Trophoblast cell (in vitro differentiated cells and primary cell): ENCODE measurements at regions not wholly inside any gene's neighbourhood (a gene's known extent, or its start where the extent isn't known, plus 50 kb on each side); places are given as distances from the start of the nearest gene placed in this dataset.
"Not testable (repeated sequence)": the region's sequence is repeated elsewhere in the genome, so short reads cannot be mapped to it uniquely, and the experiment has no call there.

ENCODE experiments used
- DNase-seq, 2 donors: peaks; one replicate each; pipeline ENCODE4 v3.0.0-alpha.2; 2016
- H2AFZ ChIP-seq: 2 replicates; pipeline ENCODE4 v1.6.1; 2013; ENCODE audit warnings: low read length, moderate library complexity, mild to moderate bottlenecking; ENCODE audit not compliant: insufficient read depth, poor library complexity
- H2AK5ac ChIP-seq: 2 replicates; pipeline ENCODE4 v1.6.1; 2013; ENCODE audit warnings: mild to moderate bottlenecking, low read length
- H2BK120ac ChIP-seq: 2 replicates; pipeline ENCODE4 v1.6.1; 2013; ENCODE audit warnings: low read length, mild to moderate bottlenecking, moderate library complexity; ENCODE audit not compliant: insufficient read depth, poor library complexity
- H2BK12ac ChIP-seq: 2 replicates; pipeline ENCODE4 v1.6.1; 2013; ENCODE audit warnings: mild to moderate bottlenecking, low read length, moderate library complexity
- H2BK5ac ChIP-seq: 2 replicates; pipeline ENCODE4 v1.6.1; 2013; ENCODE audit warnings: low read length, low read depth, moderate library complexity, mild to moderate bottlenecking; ENCODE audit not compliant: poor library complexity
- H3K14ac ChIP-seq: 2 replicates; pipeline ENCODE4 v1.6.1; 2013; ENCODE audit warnings: mild to moderate bottlenecking, low read length
- H3K18ac ChIP-seq: 2 replicates; pipeline ENCODE4 v1.6.1; 2013; ENCODE audit warnings: mild to moderate bottlenecking, low read length
- H3K23ac ChIP-seq: 2 replicates; pipeline ENCODE4 v1.6.1; 2013; ENCODE audit warnings: low read length
- H3K27ac ChIP-seq: 2 replicates; pipeline ENCODE4 v1.5.1; 2013; ENCODE audit warnings: low read depth, mild to moderate bottlenecking, inconsistent platforms, low read length, moderate library complexity
- H3K27me3 ChIP-seq: 2 replicates; pipeline ENCODE4 v1.6.1; 2013; ENCODE audit warnings: inconsistent platforms, mild to moderate bottlenecking, low read length, moderate library complexity; ENCODE audit not compliant: insufficient read depth
- H3K36me3 ChIP-seq, 2 experiments: 1 replicate in 1 of 2; 2 replicates in 1 of 2; pipeline ENCODE4 v1.6.1; 2013; ENCODE audit warnings: low read length in 2 of 2, mild to moderate bottlenecking in 2 of 2, moderate library complexity in 1 of 2; ENCODE audit not compliant: insufficient read depth in 2 of 2, control insufficient read depth in 1 of 2
- H3K4ac ChIP-seq: 2 replicates; pipeline ENCODE4 v1.6.1; 2013; ENCODE audit warnings: low read depth, mild to moderate bottlenecking, low read length, moderate library complexity
- H3K4me1 ChIP-seq, 2 experiments: 1 replicate in 1 of 2; 2 replicates in 1 of 2; pipeline ENCODE4 v1.6.1; 2013; ENCODE audit warnings: low read length in 2 of 2, mild to moderate bottlenecking in 2 of 2, moderate library complexity in 1 of 2; ENCODE audit not compliant: insufficient read depth in 2 of 2, control insufficient read depth in 1 of 2
- H3K4me2 ChIP-seq: 2 replicates; pipeline ENCODE4 v1.6.1; 2013; ENCODE audit warnings: inconsistent platforms, mild to moderate bottlenecking, low read length, moderate library complexity
- H3K4me3 ChIP-seq: 2 replicates; pipeline ENCODE4 v1.5.1; 2013; ENCODE audit warnings: mild to moderate bottlenecking, low read depth, low read length, inconsistent platforms
- H3K79me1 ChIP-seq: one replicate; pipeline ENCODE4 v1.6.1; 2013; ENCODE audit warnings: low read length
- H3K79me2 ChIP-seq: 2 replicates; pipeline ENCODE4 v1.6.1; 2013; ENCODE audit warnings: low read length, mild to moderate bottlenecking; ENCODE audit not compliant: control insufficient read depth, insufficient read depth, poor library complexity
- H3K9ac ChIP-seq: 2 replicates; pipeline ENCODE4 v1.6.1; 2013; ENCODE audit warnings: mild to moderate bottlenecking, low read length
- H3K9me3 ChIP-seq: 2 replicates; pipeline ENCODE4 v1.6.1; 2013; ENCODE audit warnings: low read depth, mild to moderate bottlenecking, control low read depth, inconsistent platforms, low read length; ENCODE audit not compliant: insufficient read depth
- H4K12ac ChIP-seq: 2 replicates; pipeline ENCODE4 v1.6.1; 2013; ENCODE audit warnings: low read depth, mild to moderate bottlenecking, low read length, moderate library complexity
- H4K8ac ChIP-seq: 2 replicates; pipeline ENCODE4 v1.6.1; 2013; ENCODE audit warnings: low read depth, mild to moderate bottlenecking, low read length, moderate library complexity
- H4K91ac ChIP-seq: one replicate; pipeline ENCODE4 v1.6.1; 2013; ENCODE audit warnings: low read depth, mild to moderate bottlenecking, low read length, moderate library complexity
- WGBS: extraction: QIAGEN DNeasy Blood & Tissue Kit; methylation state at CpG from one replicate; pipeline ENCODE4 v1.1.7; 2013; ENCODE audit warnings: missing lambda C conversion rate; ENCODE audit not compliant: insufficient read length, insufficient coverage; ENCODE audit errors: extremely low coverage; 5-methylcytosine and 5-hydroxymethylcytosine counted together

GRCh38 chr14:101683365-101683764 is 78.1 kb upstream of the PPP2R5C start:
- Histone ChIP-seq H2BK12ac (no peak overlapping the region), H3K4me1 (no peaks in the 10 kb centered on the region), H3K18ac (no peak overlapping the region), H4K91ac (no peak overlapping the region), H3K4me2 (no peak overlapping the region), H3K23ac (peak overlapping the region; percentile 1), H3K27me3 (no peaks in the 10 kb centered on the region), H3K9me3 (peaks cover 1% of the 10 kb centered on the region), H3K14ac (no peak overlapping the region), H3K79me1 (no peaks in the 10 kb centered on the region), H3K36me3 (no peaks in the 10 kb centered on the region), H3K27ac (no peak overlapping the region), H2AK5ac (no peak overlapping the region), H4K12ac (no peak overlapping the region), H2BK120ac (no peak overlapping the region), H3K4me3 (peak overlapping the region; percentile 38), H3K79me2 (no peaks in the 10 kb centered on the region), H2BK5ac (no peak overlapping the region), H3K9ac (no peak overlapping the region), H2AFZ (no peak overlapping the region), H3K4ac (no peak overlapping the region), H4K8ac (no peak overlapping the region)
- no CpG with 5 or more reads among the region's 6 CpGs for WGBS
- DNase-seq: no peak

- H3K79me2 ChIP-seq: no peaks in the 10 kb centered on the region
- no peak overlapping the region for H3K23ac ChIP-seq
- H3K4ac ChIP-seq: no peak overlapping the region
- no peak overlapping the region for H2AFZ ChIP-seq
- H3K9ac ChIP-seq: no peak overlapping the region
- no peak overlapping the region for H3K14ac ChIP-seq
- no peak overlapping the region for H2AK5ac ChIP-seq
- WGBS: no CpG with 5 or more reads among the region's 6 CpGs
- no peak overlapping the region for H2BK5ac ChIP-seq
- H2BK120ac ChIP-seq: no peak overlapping the region
- H3K9me3 ChIP-seq: peaks cover 11% of the 10 kb centered on the region
- H3K36me3 ChIP-seq: no peaks in the 10 kb centered on the region
- no peaks in the 10 kb centered on the region for H3K79me1 ChIP-seq
- no peak overlapping the region for H4K8ac ChIP-seq
- peak; percentile 70 to 81 for DNase-seq
- H4K91ac ChIP-seq: no peak overlapping the region
- H3K4me1 ChIP-seq: no peaks in the 10 kb centered on the region
- H3K18ac ChIP-seq: no peak overlapping the region
- no peak overlapping the region for H2BK12ac ChIP-seq
- H3K27me3 ChIP-seq: no peaks in the 10 kb centered on the region
- no peak overlapping the region for H4K12ac ChIP-seq
- no peak overlapping the region for H3K4me3 ChIP-seq
- no peak overlapping the region for H3K4me2 ChIP-seq
- no peak overlapping the region for H3K27ac ChIP-seq
These were observed 73.6 kb upstream of the PPP2R5C start for GRCh38 chr14:101687756-101688546.

DNA sequence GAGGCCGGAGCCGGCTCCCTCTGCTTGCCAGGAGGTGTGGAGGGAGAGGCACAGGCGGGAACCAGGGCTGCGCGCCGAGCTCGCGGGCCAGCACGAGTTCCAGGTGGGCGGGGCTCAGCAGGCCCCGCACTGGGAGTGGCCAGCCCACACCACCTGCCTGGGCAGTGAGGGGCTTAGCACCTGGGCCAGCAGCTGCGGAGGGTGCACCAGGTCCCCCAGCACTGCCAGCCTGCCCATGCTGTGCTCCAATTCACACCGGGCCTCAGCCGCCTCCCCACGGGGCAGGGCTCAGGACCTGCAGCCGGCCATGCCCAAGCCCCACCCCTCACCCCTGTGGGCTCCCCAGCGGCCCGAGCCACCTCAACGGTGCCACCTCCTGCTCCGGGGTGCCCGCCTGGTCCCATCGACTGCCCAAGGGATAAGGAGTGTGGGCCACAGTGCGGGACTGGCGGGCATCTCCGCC is 72.4 kb upstream of the PPP2R5C start:
- no peak overlapping the region for H2AK5ac ChIP-seq
- H3K4me1 ChIP-seq: no peaks in the 10 kb centered on the region
- no peaks in the 10 kb centered on the region for H3K79me1 ChIP-seq
- no peak overlapping the region for H3K23ac ChIP-seq
- no peaks in the 10 kb centered on the region for H3K36me3 ChIP-seq
- H4K8ac ChIP-seq: no peak overlapping the region
- H3K27ac ChIP-seq: no peak overlapping the region
- DNase-seq: no peak
- no peak overlapping the region for H2AFZ ChIP-seq
- H3K9ac ChIP-seq: no peak overlapping the region
- no peak overlapping the region for H4K12ac ChIP-seq
- no peak overlapping the region for H2BK120ac ChIP-seq
- H3K18ac ChIP-seq: no peak overlapping the region
- no peak overlapping the region for H3K4ac ChIP-seq
- no CpG with 5 or more reads among the region's 25 CpGs for WGBS
- H3K9me3 ChIP-seq: peaks cover 11% of the 10 kb centered on the region
- H2BK5ac ChIP-seq: no peak overlapping the region
- H3K14ac ChIP-seq: no peak overlapping the region
- no peak overlapping the region for H2BK12ac ChIP-seq
- H3K79me2 ChIP-seq: no peaks in the 10 kb centered on the region
- H4K91ac ChIP-seq: no peak overlapping the region
- no peak overlapping the region for H3K4me3 ChIP-seq
- no peak overlapping the region for H3K4me2 ChIP-seq
- no peaks in the 10 kb centered on the region for H3K27me3 ChIP-seq

GRCh38 chr14:101689966-101690365 is 71.5 kb upstream of the PPP2R5C start:
- not testable (repeated sequence) for H3K36me3 ChIP-seq, H2AK5ac ChIP-seq, H4K8ac ChIP-seq, H2BK5ac ChIP-seq, H4K12ac ChIP-seq, H3K9ac ChIP-seq, H3K79me1 ChIP-seq, H3K27me3 ChIP-seq, H3K4ac ChIP-seq, H3K27ac ChIP-seq, H3K79me2 ChIP-seq, H3K14ac ChIP-seq, H2AFZ ChIP-seq, H3K23ac ChIP-seq, DNase-seq, H4K91ac ChIP-seq, H3K4me1 ChIP-seq, H2BK120ac ChIP-seq, H3K18ac ChIP-seq, H2BK12ac ChIP-seq, H3K4me3 ChIP-seq, H3K4me2 ChIP-seq
- no CpG with 5 or more reads among the region's 12 CpGs for WGBS
- H3K9me3 ChIP-seq: peaks cover 11% of the 10 kb centered on the region
